HEK293T (cell line): ENCODE measurements at regions not wholly inside any gene's neighbourhood (a gene's known extent, or its start where the extent isn't known, plus 50 kb on each side); places are given as distances from the start of the nearest gene placed in this dataset.

Experiments used
- CTCF ChIA-PET: fragments of 350-600 bp; formaldehyde crosslinking; extraction: SDS; loops from one replicate; lab custom pipeline; 2021; ENCODE audit warnings: antibody characterized with exemption, inconsistent platforms; lab: Yijun Ruan, JAX
- POLR2A ChIA-PET: fragments of 350-600 bp; formaldehyde crosslinking; extraction: SDS; loops from one replicate; lab custom pipeline; 2020; ENCODE audit warnings: antibody characterized with exemption, inconsistent platforms; lab: Yijun Ruan, JAX
- DNase-seq: peaks from one replicate; pipeline ENCODE4 v3.0.0; 2012; ENCODE audit warnings: mixed read lengths; ENCODE audit errors: extremely low spot score
- ARNT ChIP-seq: fragments of 450-650 bp; IDR thresholded peaks from 2 replicates; pipeline ENCODE4 v1.6.1; 2017; ENCODE audit warnings: mild to moderate bottlenecking
- BHLHE40 ChIP-seq: fragments of 450-650 bp; IDR thresholded peaks from 2 replicates; pipeline ENCODE4 v1.6.1; 2016; ENCODE audit warnings: mild to moderate bottlenecking, moderate library complexity, borderline replicate concordance
- CTBP1 ChIP-seq: fragments of 450-650 bp; IDR thresholded peaks from 2 replicates; pipeline ENCODE4 v1.6.1; 2016; ENCODE audit warnings: borderline replicate concordance
- ELF4 ChIP-seq: fragments of 450-650 bp; IDR thresholded peaks from 2 replicates; pipeline ENCODE4 v1.6.1; 2017; ENCODE audit warnings: antibody characterized with exemption
- FOXA1 ChIP-seq: fragments of 450-650 bp; IDR thresholded peaks from 2 replicates; pipeline ENCODE4 v1.6.1; 2016; ENCODE audit warnings: mild to moderate bottlenecking
- FOXK2 ChIP-seq: fragments of 450-650 bp; IDR thresholded peaks from 2 replicates; pipeline ENCODE4 v1.6.1; 2016; ENCODE audit warnings: mild to moderate bottlenecking
- FOXM1 ChIP-seq: fragments of 450-650 bp; IDR thresholded peaks from 2 replicates; pipeline ENCODE4 v1.6.1; 2017; ENCODE audit warnings: mild to moderate bottlenecking, borderline replicate concordance
- HDGF ChIP-seq: fragments of 450-650 bp; IDR thresholded peaks from 2 replicates; pipeline ENCODE4 v1.6.1; 2017; ENCODE audit warnings: antibody characterized with exemption, borderline replicate concordance
- L3MBTL2 ChIP-seq: fragments of 450-650 bp; conservative IDR thresholded peaks from 2 replicates; pipeline ENCODE4 v1.6.1; 2016; ENCODE audit warnings: mild to moderate bottlenecking
- LEF1 ChIP-seq: fragments of 450-650 bp; IDR thresholded peaks from 2 replicates; pipeline ENCODE4 v1.6.1; 2017; ENCODE audit warnings: mild to moderate bottlenecking, borderline replicate concordance
- NFRKB ChIP-seq: fragments of 450-650 bp; IDR thresholded peaks from 2 replicates; pipeline ENCODE4 v1.6.1; 2016; ENCODE audit warnings: mild to moderate bottlenecking, moderate library complexity
- SP1 ChIP-seq: fragments of 450-650 bp; IDR thresholded peaks from 2 replicates; pipeline ENCODE4 v1.6.1; 2017
- SUZ12 ChIP-seq: fragments of 450-650 bp; IDR thresholded peaks from 2 replicates; pipeline ENCODE4 v1.6.1; 2016; ENCODE audit warnings: mild to moderate bottlenecking
- TARDBP ChIP-seq: fragments of 450-650 bp; IDR thresholded peaks from 2 replicates; pipeline ENCODE4 v1.6.1; 2016
- ZNF384 ChIP-seq: fragments of 450-650 bp; IDR thresholded peaks from 2 replicates; pipeline ENCODE4 v1.6.1; 2016
- TF ChIP-seq, protein P1 (sequence below): fragments of 450-650 bp; IDR thresholded peaks from 2 replicates; pipeline ENCODE4 v1.6.1; 2016

DNA sequence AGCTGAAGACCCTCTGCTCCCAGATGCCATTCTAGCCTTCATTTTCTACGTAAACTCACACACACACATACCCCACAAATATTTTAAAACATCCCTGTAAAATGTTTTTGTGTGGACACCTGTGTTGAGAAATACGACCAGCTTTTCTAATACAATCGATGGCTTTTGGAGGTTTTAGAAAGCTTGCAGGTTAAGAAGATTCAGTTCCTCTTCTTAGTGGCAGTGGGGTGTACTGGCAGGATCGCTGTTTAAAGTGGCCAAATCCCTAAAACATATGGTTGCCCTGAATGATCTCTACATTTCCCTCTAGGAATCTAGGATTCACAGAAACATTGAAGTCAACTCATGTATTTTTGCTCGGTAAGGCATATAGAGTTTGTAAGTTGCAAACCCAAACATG is 236.3 kb downstream of the NSG2 start:
- no peak for DNase-seq
- TF ChIP-seq, protein P1, sequence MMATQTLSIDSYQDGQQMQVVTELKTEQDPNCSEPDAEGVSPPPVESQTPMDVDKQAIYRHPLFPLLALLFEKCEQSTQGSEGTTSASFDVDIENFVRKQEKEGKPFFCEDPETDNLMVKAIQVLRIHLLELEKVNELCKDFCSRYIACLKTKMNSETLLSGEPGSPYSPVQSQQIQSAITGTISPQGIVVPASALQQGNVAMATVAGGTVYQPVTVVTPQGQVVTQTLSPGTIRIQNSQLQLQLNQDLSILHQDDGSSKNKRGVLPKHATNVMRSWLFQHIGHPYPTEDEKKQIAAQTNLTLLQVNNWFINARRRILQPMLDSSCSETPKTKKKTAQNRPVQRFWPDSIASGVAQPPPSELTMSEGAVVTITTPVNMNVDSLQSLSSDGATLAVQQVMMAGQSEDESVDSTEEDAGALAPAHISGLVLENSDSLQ, result no peak
- TF ChIP-seq CTBP1 (no peak), ZNF384 (no peak), NFRKB (no peak), SUZ12 (no peak)
- POLR2A ChIA-PET, result no interaction called here
- CTCF ChIA-PET, result no interaction called here

- ChIA-PET POLR2A (no interaction called here), CTCF (no interaction called here)
- TF ChIP-seq LEF1 (no peak), CTBP1 (no peak), FOXK2 (no peak), FOXA1 (no peak), ELF4 (no peak), BHLHE40 (no peak), HDGF (no peak), NFRKB (no peak), ZNF384 (no peak), SP1 (no peak), L3MBTL2 (no peak), FOXM1 (no peak), TARDBP (no peak)
- TF ChIP-seq, protein P1, result no peak
- no peak for DNase-seq
Observed at GRCh38 chr5:174282391-174282790, 236.9 kb downstream of the NSG2 start.

DNA sequence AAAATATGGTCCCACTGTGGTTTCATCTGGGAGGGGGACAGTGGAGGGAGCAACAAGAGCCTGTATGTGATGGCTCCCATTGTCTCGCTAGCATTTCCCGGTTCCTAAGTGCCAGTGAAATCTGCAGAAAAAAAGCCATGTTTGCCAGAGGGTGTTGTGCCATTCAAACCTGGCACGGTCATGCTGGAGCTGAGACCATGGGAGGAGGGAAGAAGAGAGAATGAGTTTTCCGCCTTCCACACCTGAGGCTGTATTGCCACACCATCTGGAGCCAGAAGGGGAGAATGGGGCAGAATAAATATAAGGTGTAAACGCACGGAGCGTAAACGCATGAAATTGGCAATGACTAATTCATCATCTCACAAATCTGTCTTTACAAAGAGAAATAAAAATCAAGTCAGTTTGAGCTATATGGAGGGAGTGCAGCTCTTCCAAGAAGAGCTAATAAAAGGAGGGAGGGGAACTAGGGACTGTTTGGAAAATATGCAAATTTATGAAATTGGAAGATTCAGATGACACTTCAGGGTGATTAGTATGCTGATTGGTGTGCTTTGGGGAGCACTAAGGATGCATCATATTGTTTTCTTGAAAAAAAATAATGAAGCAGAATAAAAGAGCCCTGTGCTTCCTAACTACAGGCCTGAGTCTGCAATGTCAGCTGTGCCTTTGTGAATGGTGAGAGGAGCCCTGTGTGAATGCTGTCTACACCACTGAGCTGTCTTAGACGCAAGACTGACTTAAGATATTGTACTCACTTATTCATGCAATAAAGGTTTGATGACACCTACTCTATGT is 237.9 kb downstream of the NSG2 start:
- TF ChIP-seq FOXM1, result no peak
- TF ChIP-seq FOXK2, result no peak
- no peak for TF ChIP-seq L3MBTL2
- no peak for TF ChIP-seq ELF4
- no peak for TF ChIP-seq TARDBP
- TF ChIP-seq, protein P1, result no peak
- no peak for TF ChIP-seq HDGF
- no peak for TF ChIP-seq SUZ12
- no peak for TF ChIP-seq ZNF384
- TF ChIP-seq LEF1, result no peak
- DNase-seq, result no peak
- ChIA-PET POLR2A (no interaction called here), CTCF (interaction anchor here (1.1 kb wide), 1 partner anchor 238 kb away, joined by 3 read pairs; the partner anchor contains the start of gene NSG2)

- CTCF ChIA-PET, result no interaction called here
- no peak for DNase-seq
- POLR2A ChIA-PET, result no interaction called here
- no peak for TF ChIP-seq BHLHE40
Observed at GRCh38 chr5:174284873-174285272, 239.4 kb downstream of the NSG2 start.

DNA sequence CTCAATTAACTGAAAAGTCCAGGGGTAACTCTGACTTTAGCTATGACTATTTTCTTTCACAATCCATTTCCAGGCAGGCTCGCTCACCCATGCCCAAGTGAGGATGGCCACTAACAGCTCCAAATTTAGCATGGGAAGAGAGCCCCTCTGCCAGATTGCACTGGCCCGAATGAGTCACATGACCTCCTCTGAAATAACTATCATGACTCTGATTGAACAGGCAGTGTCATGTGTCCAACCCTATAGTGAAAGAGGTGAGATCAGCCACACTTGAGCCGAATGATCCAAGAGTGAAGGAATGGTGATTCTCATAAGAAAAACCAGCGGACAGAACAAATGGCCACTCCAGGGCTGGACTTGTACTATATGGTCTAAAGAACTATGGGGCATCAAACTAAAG is 242.3 kb downstream of the NSG2 start:
- DNase-seq, result no peak
- TF ChIP-seq ELF4 (no peak), ZNF384 (no peak), FOXM1 (no peak), SP1 (no peak), NFRKB (no peak), FOXK2 (no peak), ARNT (no peak), L3MBTL2 (no peak), BHLHE40 (no peak), CTBP1 (no peak), TARDBP (no peak), HDGF (no peak), SUZ12 (no peak), LEF1 (no peak), FOXA1 (no peak)
- TF ChIP-seq, protein P1, result no peak
- ChIA-PET CTCF (interaction anchor here (0.7 kb wide), 1 partner anchor 302 kb away, joined by 4 read pairs; no protein-coding TSS in a partner anchor), POLR2A (no interaction called here)

- TF ChIP-seq FOXM1, result no peak
- TF ChIP-seq HDGF, result no peak
- no peak for TF ChIP-seq SUZ12
- TF ChIP-seq LEF1, result no peak
- TF ChIP-seq NFRKB, result no peak
- TF ChIP-seq, protein P1, result no peak
- no peak for TF ChIP-seq ELF4
- TF ChIP-seq BHLHE40, result no peak
- ChIA-PET POLR2A (no interaction called here), CTCF (no interaction called here)
- DNase-seq, result no peak
Observed at GRCh38 chr5:174288439-174288838, 242.9 kb downstream of the NSG2 start.
